Mesenchymal stem cell (in vitro differentiated cells and primary cell): ENCODE measurements at regions not wholly inside any gene's neighbourhood (a gene's known extent, or its start where the extent isn't known, plus 50 kb on each side); places are given as distances from the start of the nearest gene placed in this dataset.

Experiments
- DNase-seq: peaks from one replicate; pipeline ENCODE4 v3.0.0-alpha.2; 2013
- H2AFZ ChIP-seq: one replicate; pipeline ENCODE4 v1.6.1; 2013; ENCODE audit warnings: low read depth, mild to moderate bottlenecking, control low read depth, inconsistent platforms, low read length, moderate library complexity
- H2AK5ac ChIP-seq: 2 replicates; pipeline ENCODE4 v1.6.1; 2013; ENCODE audit warnings: low read length, moderate library complexity, mild to moderate bottlenecking, inconsistent platforms; ENCODE audit not compliant: severe bottlenecking
- H2BK120ac ChIP-seq: one replicate; pipeline ENCODE4 v1.6.1; 2013; ENCODE audit warnings: low read depth, mild to moderate bottlenecking, inconsistent platforms, low read length, moderate library complexity
- H2BK12ac ChIP-seq, 2 experiments: one replicate each; pipeline ENCODE4 v1.6.1; 2013; ENCODE audit warnings: inconsistent platforms in 2 of 2, low read length in 2 of 2, mild to moderate bottlenecking in 2 of 2, moderate library complexity in 2 of 2, control low read depth in 1 of 2
- H2BK15ac ChIP-seq: one replicate; pipeline ENCODE4 v1.6.1; 2013; ENCODE audit warnings: mild to moderate bottlenecking, low read depth, inconsistent platforms; ENCODE audit not compliant: poor library complexity, severe bottlenecking
- H2BK5ac ChIP-seq: 2 replicates; pipeline ENCODE4 v1.6.1; 2013; ENCODE audit warnings: low read depth, mild to moderate bottlenecking, low read length, control low read depth, inconsistent platforms; ENCODE audit not compliant: poor library complexity, severe bottlenecking
- H3K14ac ChIP-seq, 2 experiments: one replicate each; pipeline ENCODE4 v1.6.1; 2013; ENCODE audit warnings: inconsistent platforms in 2 of 2, low read length in 2 of 2, control low read depth in 1 of 2, mild to moderate bottlenecking in 1 of 2, moderate library complexity in 1 of 2
- H3K18ac ChIP-seq, 2 experiments: one replicate each; pipeline ENCODE4 v1.6.1; 2013; ENCODE audit warnings: inconsistent platforms in 2 of 2, low read length in 2 of 2, control low read depth in 1 of 2, low read depth in 1 of 2, mild to moderate bottlenecking in 1 of 2
- H3K23ac ChIP-seq, 2 experiments: one replicate each; pipeline ENCODE4 v1.6.1; 2013; ENCODE audit warnings: inconsistent platforms in 2 of 2, low read length in 2 of 2, mild to moderate bottlenecking in 2 of 2, moderate library complexity in 2 of 2, control low read depth in 1 of 2
- H3K27ac ChIP-seq: 2 replicates; pipeline ENCODE4 v1.5.1; 2013; ENCODE audit warnings: mild to moderate bottlenecking, moderate library complexity, low read length, control low read depth, inconsistent platforms; ENCODE audit not compliant: poor library complexity, severe bottlenecking
- H3K27me3 ChIP-seq, 2 experiments: 2 replicates each; pipeline versions ENCODE4 v1.6.1 to v1.7.0; 2013; ENCODE audit warnings: low read length in 2 of 2, mild to moderate bottlenecking in 2 of 2, moderate library complexity in 2 of 2, control low read depth in 1 of 2, inconsistent platforms in 1 of 2; ENCODE audit not compliant: control insufficient read depth in 1 of 2, insufficient read depth in 1 of 2
- H3K36me3 ChIP-seq, 2 experiments: 2 replicates each; pipeline versions ENCODE4 v1.6.1 to v1.7.0; 2013; ENCODE audit warnings: low read length in 2 of 2, control low read depth in 1 of 2, inconsistent platforms in 1 of 2, low read depth in 1 of 2, mild to moderate bottlenecking in 1 of 2; ENCODE audit not compliant: insufficient read depth in 2 of 2, control insufficient read depth in 1 of 2
- H3K4ac ChIP-seq, 2 experiments: one replicate each; pipeline ENCODE4 v1.6.1; 2013; ENCODE audit warnings: inconsistent platforms in 2 of 2, low read length in 2 of 2, mild to moderate bottlenecking in 2 of 2, moderate library complexity in 2 of 2, control low read depth in 1 of 2, low read depth in 1 of 2
- H3K4me1 ChIP-seq: 2 replicates; pipeline ENCODE4 v1.6.1; 2013; ENCODE audit warnings: low read depth, low read length, control low read depth; ENCODE audit not compliant: control insufficient read depth, insufficient read depth
- H3K4me2 ChIP-seq: 2 replicates; pipeline ENCODE4 v1.6.1; 2013; ENCODE audit warnings: low read length, mild to moderate bottlenecking, inconsistent platforms; ENCODE audit not compliant: poor library complexity, severe bottlenecking
- H3K4me3 ChIP-seq, 2 experiments: 2 replicates each; pipeline versions ENCODE4 v1.5.1 to v1.7.0; 2013; ENCODE audit warnings: low read length in 2 of 2, mild to moderate bottlenecking in 2 of 2, control low read depth in 1 of 2, low read depth in 1 of 2; ENCODE audit not compliant: insufficient read depth in 1 of 2
- H3K79me1 ChIP-seq: replicated peaks from 2 replicates; pipeline ENCODE4 v1.6.1; 2013; ENCODE audit warnings: mild to moderate bottlenecking, control low read depth, low read length, inconsistent platforms; ENCODE audit not compliant: poor library complexity, severe bottlenecking
- H3K9ac ChIP-seq: 2 replicates; pipeline ENCODE4 v1.7.0; 2013; ENCODE audit warnings: mild to moderate bottlenecking, low read length, moderate library complexity
- H3K9me3 ChIP-seq: 2 replicates; pipeline ENCODE4 v1.7.0; 2013; ENCODE audit warnings: mild to moderate bottlenecking, low read length; ENCODE audit not compliant: control insufficient read depth
- H4K8ac ChIP-seq: one replicate; pipeline ENCODE4 v1.6.1; 2013; ENCODE audit warnings: inconsistent platforms, mild to moderate bottlenecking, low read length, moderate library complexity
- H4K91ac ChIP-seq: one replicate; pipeline ENCODE4 v1.6.1; 2013; ENCODE audit warnings: mild to moderate bottlenecking, low read length, inconsistent platforms
- WGBS: methylation state at CpG from one replicate; pipeline ENCODE4 v1.1.7; 2013; ENCODE audit warnings: mixed read lengths; 5-methylcytosine and 5-hydroxymethylcytosine counted together

- Histone ChIP-seq H3K9ac (no peak overlapping the region), H3K79me1 (no peaks in the 10 kb centered on the region), H2BK5ac (no peak overlapping the region), H2BK15ac (no peak overlapping the region), H3K4me1 (no peaks in the 10 kb centered on the region), H4K8ac (no peak overlapping the region), H3K27ac (no peak overlapping the region), H3K18ac (no peak overlapping the region), H3K36me3 (no peaks in the 10 kb centered on the region), H3K9me3 (no peaks in the 10 kb centered on the region), H3K4me2 (no peak overlapping the region), H3K27me3 (peaks cover 0 to 2% of the 10 kb centered on the region in 2 experiments), H2BK12ac (no peak overlapping the region), H3K14ac (no peak overlapping the region), H3K23ac (no peak overlapping the region), H2AFZ (no peak overlapping the region), H2BK120ac (no peak overlapping the region), H2AK5ac (no peak overlapping the region), H3K4ac (no peak overlapping the region), H3K4me3 (no peak overlapping the region), H4K91ac (no peak overlapping the region)
- 70% methylated on average over 8 of the region's 8 CpGs for WGBS
- no peak for DNase-seq
These were observed 370.5 kb downstream of the NPHP4 start for GRCh38 chr1:5621692-5622091.

DNA sequence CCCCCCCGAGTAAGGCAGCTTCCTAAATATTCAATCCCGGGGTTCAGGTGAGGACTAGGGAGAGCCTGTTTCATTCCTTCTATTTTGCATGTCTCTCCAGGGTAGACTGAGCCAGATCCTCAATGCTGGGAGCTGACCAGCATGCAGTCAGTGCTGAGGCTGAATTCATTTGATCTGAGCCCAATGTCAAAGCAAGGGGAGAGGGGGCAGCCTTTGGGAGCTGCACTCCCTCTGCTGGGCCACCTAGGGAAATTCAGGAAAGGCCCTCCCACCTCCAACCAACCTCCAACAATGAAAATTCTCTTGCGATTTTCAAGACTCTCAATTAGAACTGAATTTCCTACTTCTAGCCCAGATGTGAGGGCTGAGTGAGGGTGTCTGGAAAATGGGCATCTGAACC is 371.2 kb downstream of the NPHP4 start:
- Histone ChIP-seq H3K9ac (no peak overlapping the region), H2BK5ac (no peak overlapping the region), H3K18ac (no peak overlapping the region), H2BK15ac (no peak overlapping the region), H3K27me3 (peaks cover 0 to 2% of the 10 kb centered on the region in 2 experiments), H3K36me3 (no peaks in the 10 kb centered on the region), H3K27ac (no peak overlapping the region), H2AFZ (no peak overlapping the region), H4K91ac (no peak overlapping the region), H2BK12ac (no peak overlapping the region), H3K79me1 (no peaks in the 10 kb centered on the region), H3K4me3 (no peak overlapping the region), H3K4ac (no peak overlapping the region), H2BK120ac (no peak overlapping the region), H3K9me3 (no peaks in the 10 kb centered on the region), H3K4me2 (no peak overlapping the region), H3K4me1 (no peaks in the 10 kb centered on the region), H2AK5ac (no peak overlapping the region), H4K8ac (no peak overlapping the region), H3K14ac (no peak overlapping the region), H3K23ac (no peak overlapping the region)
- 7% methylated on average over 3 of the region's 3 CpGs for WGBS
- DNase-seq, result no peak

GRCh38 chr1:5620418-5620817 is 371.8 kb downstream of the NPHP4 start:
- no peak for DNase-seq
- whole genome bisulfite sequencing, result 82% methylated on average over 3 of the region's 3 CpGs
- no peaks in the 10 kb centered on the region for H3K36me3 ChIP-seq
- no peak overlapping the region for H3K27ac ChIP-seq
- H4K91ac ChIP-seq, result no peak overlapping the region
- no peak overlapping the region for H3K14ac ChIP-seq
- no peak overlapping the region for H3K23ac ChIP-seq
- no peak overlapping the region for H2AK5ac ChIP-seq
- H2AFZ ChIP-seq, result no peak overlapping the region
- H2BK120ac ChIP-seq, result no peak overlapping the region
- H4K8ac ChIP-seq, result no peak overlapping the region
- no peaks in the 10 kb centered on the region for H3K9me3 ChIP-seq
- H3K4me2 ChIP-seq, result no peak overlapping the region
- H3K18ac ChIP-seq, result no peak overlapping the region
- H3K4me3 ChIP-seq, result no peak overlapping the region
- H3K9ac ChIP-seq, result no peak overlapping the region
- H3K27me3 ChIP-seq, result peaks cover 0 to 2% of the 10 kb centered on the region in 2 experiments
- H3K4me1 ChIP-seq, result no peaks in the 10 kb centered on the region
- no peaks in the 10 kb centered on the region for H3K79me1 ChIP-seq
- no peak overlapping the region for H3K4ac ChIP-seq
- no peak overlapping the region for H2BK12ac ChIP-seq
- H2BK5ac ChIP-seq, result no peak overlapping the region
- no peak overlapping the region for H2BK15ac ChIP-seq

DNA sequence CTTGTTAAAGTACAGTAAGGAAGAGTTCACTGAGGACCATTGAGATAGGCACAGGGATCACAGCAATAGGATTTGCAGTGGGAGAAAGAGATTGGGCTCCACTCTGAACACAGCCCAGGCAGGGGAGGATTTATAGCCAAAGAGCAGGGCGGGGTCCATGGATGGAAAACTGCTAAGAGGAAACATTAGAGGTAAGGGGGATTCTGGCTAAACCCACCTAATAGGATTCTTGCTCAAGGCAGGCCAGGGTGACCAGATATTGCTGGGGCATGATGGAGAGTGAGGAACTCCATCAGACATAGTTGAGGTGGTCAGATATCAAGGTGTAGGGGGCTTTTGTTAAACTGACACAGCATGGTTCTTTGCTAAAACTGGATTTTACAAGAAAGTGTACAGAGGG is 372.8 kb downstream of the NPHP4 start:
- Histone ChIP-seq H3K23ac (no peak overlapping the region), H3K4me1 (no peaks in the 10 kb centered on the region), H2AK5ac (no peak overlapping the region), H3K36me3 (no peaks in the 10 kb centered on the region), H3K18ac (no peak overlapping the region), H4K91ac (no peak overlapping the region), H3K4me2 (no peak overlapping the region), H3K27me3 (peaks cover 0 to 2% of the 10 kb centered on the region in 2 experiments), H2BK5ac (no peak overlapping the region), H3K27ac (no peak overlapping the region), H3K4ac (no peak overlapping the region), H3K79me1 (no peaks in the 10 kb centered on the region), H2AFZ (no peak overlapping the region), H2BK120ac (no peak overlapping the region), H3K9me3 (no peaks in the 10 kb centered on the region), H2BK15ac (no peak overlapping the region), H2BK12ac (no peak overlapping the region), H4K8ac (no peak overlapping the region), H3K4me3 (no peak overlapping the region), H3K9ac (no peak overlapping the region), H3K14ac (no peak overlapping the region)
- DNase-seq, result no peak
- 43% methylated on average over 1 of the region's 1 CpG for WGBS
